ENCODE measurements at regions not wholly inside any gene's neighbourhood (a gene's known extent, or its start where the extent isn't known, plus 50 kb on each side); places are given as distances from the start of the nearest gene placed in this dataset.

DNA sequence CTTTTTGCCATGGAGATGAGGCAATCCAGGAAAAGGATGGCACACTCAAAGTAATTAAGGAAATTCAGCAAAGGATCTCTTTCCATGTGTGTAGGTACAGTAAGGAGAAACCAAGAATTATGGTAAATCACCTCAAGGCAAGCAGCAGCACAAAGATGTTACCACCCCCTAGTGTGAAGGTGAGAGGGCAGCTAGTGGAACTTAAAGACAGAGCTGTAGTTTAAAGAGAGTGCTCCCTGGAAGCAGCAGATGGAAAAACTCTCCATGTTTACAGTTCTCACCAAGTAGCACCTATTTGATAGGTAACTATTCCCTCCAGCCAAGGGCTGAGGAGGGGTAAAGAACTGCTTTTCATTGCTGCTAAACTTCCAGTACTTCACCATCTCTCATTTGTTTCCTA is 860.4 kb upstream of the CRIM1 start:
- TF ChIP-seq CTCF (IDR thresholded peaks at IDR 0.05) (no peak), POLR2A (IDR thresholded peaks at IDR 0.05) (no peak)

All from uterus (tissue), 2 donors.